ENCODE measurements at regions not wholly inside any gene's neighbourhood (a gene's known extent, or its start where the extent isn't known, plus 50 kb on each side); places are given as distances from the start of the nearest gene placed in this dataset.
"Not testable (repeated sequence)": the region's sequence is repeated elsewhere in the genome, so short reads cannot be mapped to it uniquely, and the experiment has no call there.

DNA sequence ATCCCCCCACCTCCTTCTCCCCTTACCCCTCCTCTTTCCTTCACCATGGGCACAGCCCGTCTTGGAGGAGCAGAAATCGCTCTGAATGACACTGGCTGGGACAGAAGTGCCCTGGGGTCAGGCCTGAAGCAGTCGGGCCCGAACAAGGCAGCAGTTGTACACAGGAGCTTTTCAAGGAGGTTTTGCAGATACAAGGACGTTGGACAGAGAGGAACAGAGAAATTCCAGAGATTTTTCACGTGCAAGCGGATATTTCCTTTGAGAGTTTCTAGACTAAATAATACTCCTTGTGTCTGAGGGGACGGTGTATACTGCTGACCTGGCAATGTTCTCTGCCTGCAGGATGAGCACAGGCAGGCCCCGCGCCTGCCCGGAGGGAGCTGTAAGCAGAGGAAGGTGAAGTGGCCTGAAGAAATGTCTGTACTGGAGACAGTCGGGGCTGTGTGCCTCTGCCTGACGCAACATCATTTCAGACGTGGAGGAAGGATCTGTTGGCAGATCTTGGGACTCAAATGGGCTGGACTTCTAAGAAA, 95.3 kb upstream of the SLC25A33 start:
- H3K9me3 Mint-ChIP-seq = no peaks in the 10 kb centered on the region
- Histone ChIP-seq H3K4me3 (ENCODE audit: low read length) (no peak overlapping the region), H3K9me3 (ENCODE audit: low read length) (no peaks in the 10 kb centered on the region), H3K27ac (ENCODE audit: low read depth, low read length) (no peak overlapping the region), H3K36me3 (ENCODE audit: insufficient read depth, low read length) (no peaks in the 10 kb centered on the region), H3K4me1 (ENCODE audit: insufficient read depth, low read length) (no peaks in the 10 kb centered on the region), H3K27me3 (ENCODE audit: insufficient read depth, low read length, poor library complexity, severe bottlenecking) (no peaks in the 10 kb centered on the region)
- ChIA-PET POLR2A (no interaction called here), CTCF (no interaction called here)
- peaks cover 6 to 15% of the 10 kb centered on the region in 2 donors for H3K27me3 Mint-ChIP-seq
- DNase-seq = no peak
- H3K27ac Mint-ChIP-seq = no peak overlapping the region
- H3K4me1 Mint-ChIP-seq = no peaks in the 10 kb centered on the region
- no peak overlapping the region for H3K4me3 Mint-ChIP-seq
- H3K36me3 Mint-ChIP-seq = no peaks in the 10 kb centered on the region

DNA sequence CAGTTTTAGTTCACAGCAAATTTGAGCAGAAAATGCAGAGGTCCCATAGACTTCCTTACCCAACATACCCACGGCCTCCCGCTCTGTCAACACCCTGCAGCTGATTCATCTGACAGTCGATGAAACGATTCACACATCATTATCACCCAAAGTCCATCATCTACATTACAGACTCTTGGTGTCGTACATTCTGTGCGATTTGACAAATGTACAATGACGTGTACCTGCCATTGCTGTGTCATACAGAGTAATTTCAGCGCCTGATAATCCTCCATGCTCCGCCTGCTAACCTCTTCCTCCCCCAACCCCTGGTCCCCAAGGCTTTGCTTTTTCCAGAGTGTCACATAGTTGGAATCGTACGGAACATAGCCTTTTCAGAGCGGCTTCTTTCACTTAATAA, 94.7 kb upstream of the SLC25A33 start:
- H3K4me1 Mint-ChIP-seq = no peaks in the 10 kb centered on the region
- no peak for DNase-seq
- peaks cover 6 to 15% of the 10 kb centered on the region in 2 donors for H3K27me3 Mint-ChIP-seq
- H3K4me3 Mint-ChIP-seq = no peak overlapping the region
- H3K36me3 Mint-ChIP-seq = no peaks in the 10 kb centered on the region
- peak overlapping the region in 1 of 8 donors; percentile 8 for H3K27ac Mint-ChIP-seq
- ChIA-PET CTCF (no interaction called here), POLR2A (no interaction called here)
- no peaks in the 10 kb centered on the region for H3K9me3 Mint-ChIP-seq
- H3K27me3 ChIP-seq (ENCODE audit: insufficient read depth, low read length, poor library complexity, severe bottlenecking) = no peaks in the 10 kb centered on the region
- H3K27ac ChIP-seq (ENCODE audit: low read depth, low read length) = no peak overlapping the region
- no peaks in the 10 kb centered on the region for H3K36me3 ChIP-seq (ENCODE audit: insufficient read depth, low read length)
- H3K9me3 ChIP-seq (ENCODE audit: low read length) = no peaks in the 10 kb centered on the region
- H3K4me3 ChIP-seq (ENCODE audit: low read length) = no peak overlapping the region
- no peaks in the 10 kb centered on the region for H3K4me1 ChIP-seq (ENCODE audit: insufficient read depth, low read length)

DNA sequence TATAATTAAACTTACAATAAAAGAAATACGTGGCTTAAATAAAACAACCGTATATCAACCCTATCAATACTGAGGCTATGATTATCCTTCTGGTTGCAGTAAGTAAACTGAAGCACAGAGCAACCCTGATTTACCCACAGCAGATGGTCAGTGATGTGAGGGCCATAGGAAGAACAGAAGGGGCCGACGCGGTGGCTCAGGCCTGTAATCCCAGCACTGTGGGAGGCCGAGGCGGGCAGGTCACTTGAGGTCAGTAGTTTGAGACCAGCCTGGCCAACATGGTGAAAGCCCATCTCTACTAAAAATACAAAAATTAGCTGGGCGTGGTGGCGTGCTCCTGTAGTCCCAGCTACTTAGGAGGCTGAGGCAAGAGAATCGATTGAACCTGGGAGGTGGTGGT, 94.2 kb upstream of the SLC25A33 start:
- H3K9me3 Mint-ChIP-seq; H3K27me3 ChIP-seq (ENCODE audit: insufficient read depth, low read length, poor library complexity, severe bottlenecking); H3K27ac ChIP-seq (ENCODE audit: low read depth, low read length); H3K4me3 Mint-ChIP-seq; POLR2A ChIA-PET; H3K36me3 Mint-ChIP-seq; DNase-seq; H3K4me3 ChIP-seq (ENCODE audit: low read length); CTCF ChIA-PET; H3K4me1 ChIP-seq (ENCODE audit: insufficient read depth, low read length); H3K36me3 ChIP-seq (ENCODE audit: insufficient read depth, low read length); H3K27ac Mint-ChIP-seq; H3K4me1 Mint-ChIP-seq; H3K9me3 ChIP-seq (ENCODE audit: low read length): not testable (repeated sequence)
- H3K27me3 Mint-ChIP-seq = peaks cover 10 to 15% of the 10 kb centered on the region in 2 donors

DNA sequence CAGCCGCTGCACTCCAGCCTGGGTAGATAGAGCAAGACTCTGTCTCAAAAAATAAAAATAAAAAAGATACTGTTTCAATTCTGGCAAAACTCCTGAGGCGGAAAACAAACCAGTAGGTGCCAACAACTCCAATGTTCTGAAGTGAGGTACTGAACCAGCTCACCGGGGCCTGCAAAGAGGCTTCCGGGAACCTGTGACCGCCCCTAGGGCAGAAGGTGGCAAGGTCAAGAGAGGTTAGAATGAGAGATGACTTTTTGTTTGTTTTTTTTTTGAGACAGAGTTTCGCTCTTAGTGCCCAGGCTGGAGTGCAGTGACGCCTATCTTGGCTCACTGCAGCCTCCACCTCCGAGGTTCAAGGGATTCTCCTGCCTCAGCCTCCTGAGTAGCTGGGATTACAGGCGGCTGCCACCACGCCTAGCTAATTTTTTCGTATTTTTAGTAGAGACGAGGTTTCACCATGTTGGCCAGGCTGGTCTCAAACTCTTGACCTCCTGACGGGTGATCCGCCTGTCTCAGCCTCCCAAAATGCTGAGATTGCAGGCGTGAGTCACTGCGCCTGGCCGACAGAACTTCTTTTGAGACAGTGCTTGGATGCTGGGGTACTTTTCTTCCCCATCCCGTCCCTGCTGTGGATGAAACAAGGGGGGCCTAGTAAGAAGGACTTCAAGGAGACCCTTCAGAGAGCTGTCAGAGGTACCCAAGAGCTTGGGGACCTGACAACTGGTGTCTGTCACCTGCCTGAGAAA, 91.9 kb upstream of the SLC25A33 start:
- no peak overlapping the region for H3K27ac ChIP-seq (ENCODE audit: low read depth, low read length)
- no peak overlapping the region for H3K4me3 ChIP-seq (ENCODE audit: low read length)
- H3K9me3 ChIP-seq (ENCODE audit: low read length) = no peaks in the 10 kb centered on the region
- H3K27ac Mint-ChIP-seq = no peak overlapping the region
- no peaks in the 10 kb centered on the region for H3K4me1 ChIP-seq (ENCODE audit: insufficient read depth, low read length)
- H3K4me3 Mint-ChIP-seq = no peak overlapping the region
- H3K9me3 Mint-ChIP-seq = no peaks in the 10 kb centered on the region
- H3K27me3 Mint-ChIP-seq = peaks cover 8 to 12% of the 10 kb centered on the region in 2 donors
- no peak for DNase-seq
- H3K36me3 Mint-ChIP-seq = no peaks in the 10 kb centered on the region
- H3K4me1 Mint-ChIP-seq = no peaks in the 10 kb centered on the region
- no peaks in the 10 kb centered on the region for H3K36me3 ChIP-seq (ENCODE audit: insufficient read depth, low read length)
- ChIA-PET POLR2A (no interaction called here), CTCF (no interaction called here)
- H3K27me3 ChIP-seq (ENCODE audit: insufficient read depth, low read length, poor library complexity, severe bottlenecking) = no peaks in the 10 kb centered on the region

DNA sequence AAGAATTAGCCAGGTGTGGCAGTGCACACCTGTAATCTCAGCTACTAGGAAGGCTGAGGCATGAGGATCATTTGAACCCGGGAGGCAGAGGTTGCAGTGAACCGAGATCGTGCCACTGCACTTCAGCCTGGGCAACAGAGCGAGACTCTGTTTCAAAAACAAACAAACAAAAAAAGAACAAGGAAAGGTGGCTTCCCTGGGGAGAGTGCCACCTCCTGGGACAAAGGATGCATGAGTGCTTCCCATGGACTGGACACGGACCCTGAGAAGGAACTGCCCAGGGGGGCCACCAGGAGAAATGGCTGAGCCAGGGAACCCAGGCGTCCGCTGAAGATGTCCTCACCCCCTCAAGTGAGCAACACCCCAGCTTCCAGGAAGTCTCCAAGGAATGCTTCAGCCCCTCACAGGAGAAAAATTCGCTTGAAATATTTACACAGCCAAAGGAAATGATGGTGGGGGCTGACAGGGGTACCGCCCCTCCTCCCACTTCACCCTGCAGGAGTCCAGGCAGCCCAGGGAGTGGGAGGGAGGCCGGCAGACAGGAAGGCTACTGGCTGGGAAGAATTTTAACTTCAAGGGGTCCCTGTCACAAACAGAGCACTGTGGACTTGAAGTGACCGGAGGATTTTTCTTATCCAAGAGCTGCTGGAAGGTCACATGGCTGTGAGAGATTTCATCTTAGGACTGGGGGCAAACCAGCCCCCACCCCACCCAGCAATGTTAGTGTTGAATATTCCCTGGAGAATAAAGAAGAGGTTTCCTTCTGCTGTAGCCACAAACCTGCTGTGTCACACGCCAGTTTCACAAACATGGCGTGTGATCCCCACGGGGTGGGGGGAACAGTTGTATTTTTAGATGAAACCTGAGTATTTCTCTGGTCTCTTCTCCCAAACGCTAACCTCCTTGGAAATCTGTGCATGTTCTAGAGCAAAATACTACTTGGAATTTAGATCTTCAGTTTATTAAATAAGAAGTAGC, 90.8 kb upstream of the SLC25A33 start:
- no peaks in the 10 kb centered on the region for H3K4me1 Mint-ChIP-seq
- no peak for DNase-seq
- H3K36me3 Mint-ChIP-seq = peaks cover 0 to under 1% (median 0%) of the 10 kb centered on the region in 3 donors
- H3K27me3 Mint-ChIP-seq = peaks cover 5 to 12% of the 10 kb centered on the region in 2 donors
- H3K9me3 ChIP-seq (ENCODE audit: low read length) = no peaks in the 10 kb centered on the region
- POLR2A ChIA-PET = no interaction called here
- no peaks in the 10 kb centered on the region for H3K9me3 Mint-ChIP-seq
- no peak overlapping the region for H3K27ac ChIP-seq (ENCODE audit: low read depth, low read length)
- H3K36me3 ChIP-seq (ENCODE audit: insufficient read depth, low read length) = no peaks in the 10 kb centered on the region
- no peak overlapping the region for H3K4me3 ChIP-seq (ENCODE audit: low read length)
- CTCF ChIA-PET = no interaction called here
- H3K4me1 ChIP-seq (ENCODE audit: insufficient read depth, low read length) = no peaks in the 10 kb centered on the region
- H3K4me3 Mint-ChIP-seq = no peak overlapping the region
- no peaks in the 10 kb centered on the region for H3K27me3 ChIP-seq (ENCODE audit: insufficient read depth, low read length, poor library complexity, severe bottlenecking)
- H3K27ac Mint-ChIP-seq = no peak overlapping the region

DNA sequence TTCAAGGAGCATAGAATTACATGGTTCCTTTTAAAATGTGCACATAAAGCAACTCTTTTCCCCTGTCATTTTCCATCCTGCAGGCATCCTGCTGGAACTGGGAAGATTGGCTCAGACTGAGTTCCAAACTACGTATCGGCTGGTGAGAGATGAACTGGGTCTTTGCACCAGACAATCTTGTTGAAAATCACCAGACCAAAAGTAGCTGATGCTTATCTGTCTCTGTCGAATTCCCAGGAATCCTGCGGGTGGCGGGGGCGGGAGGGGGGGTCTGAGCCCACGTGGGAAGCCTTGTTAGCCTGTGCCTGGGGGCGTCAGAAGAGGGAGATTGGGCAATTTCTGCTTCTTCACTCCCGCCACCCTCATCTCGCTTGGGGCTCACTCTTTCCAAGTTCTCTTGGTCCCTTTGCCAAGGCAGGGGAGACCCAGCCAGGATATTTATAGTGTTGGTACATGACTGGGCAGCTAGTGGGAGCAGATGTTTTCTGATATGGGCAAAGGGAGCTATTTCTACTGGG, 90.1 kb upstream of the SLC25A33 start:
- no peak for DNase-seq
- Histone ChIP-seq H3K4me1 (ENCODE audit: insufficient read depth, low read length) (no peaks in the 10 kb centered on the region), H3K9me3 (ENCODE audit: low read length) (no peaks in the 10 kb centered on the region), H3K36me3 (ENCODE audit: insufficient read depth, low read length) (no peaks in the 10 kb centered on the region), H3K27ac (ENCODE audit: low read depth, low read length) (no peak overlapping the region), H3K4me3 (ENCODE audit: low read length) (no peak overlapping the region), H3K27me3 (ENCODE audit: insufficient read depth, low read length, poor library complexity, severe bottlenecking) (no peaks in the 10 kb centered on the region)
- Mint-ChIP-seq H3K27ac (no peak overlapping the region), H3K9me3 (no peaks in the 10 kb centered on the region), H3K4me1 (no peaks in the 10 kb centered on the region), H3K4me3 (no peak overlapping the region), H3K36me3 (peaks cover 0 to 1% (median 0%) of the 10 kb centered on the region in 3 donors), H3K27me3 (peaks cover 9 to 12% of the 10 kb centered on the region in 2 donors)
- ChIA-PET CTCF (no interaction called here), POLR2A (no interaction called here)

DNA sequence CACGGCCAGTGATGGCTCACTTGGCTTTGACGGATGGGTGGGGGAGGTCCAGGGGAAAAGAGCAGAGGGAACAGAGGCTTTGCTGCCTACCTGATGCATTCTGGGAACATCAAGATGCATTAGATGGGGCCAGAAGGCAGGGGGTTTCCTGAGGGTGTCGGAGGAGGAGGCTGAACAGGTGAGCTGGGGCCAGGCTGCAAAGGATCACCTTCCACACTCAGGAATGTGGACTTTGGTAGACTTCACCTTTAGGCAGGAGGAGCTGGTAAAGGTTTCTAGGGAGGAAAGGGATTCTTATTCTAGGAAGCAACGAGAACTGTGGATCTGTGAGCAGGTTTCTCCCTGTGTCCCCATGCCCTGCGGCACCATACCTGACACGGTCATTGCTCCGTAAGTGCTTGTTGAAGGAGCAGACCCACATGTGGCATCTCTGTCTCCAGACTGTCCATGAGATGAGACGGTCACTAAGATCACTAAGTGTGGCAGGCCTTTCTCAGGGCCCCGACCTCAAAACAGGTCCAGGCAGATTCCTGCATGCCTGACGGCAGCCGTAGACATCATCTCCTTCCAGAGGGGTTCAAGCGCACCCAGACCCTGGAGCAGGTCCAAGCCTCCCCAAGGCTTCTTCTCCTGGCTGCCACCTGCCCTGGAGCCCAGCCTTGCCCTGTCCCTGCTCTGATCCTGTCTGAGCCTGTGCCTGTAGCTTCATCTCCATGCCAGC, 89.1 kb upstream of the SLC25A33 start:
- peaks cover 9 to 12% of the 10 kb centered on the region in 2 donors for H3K27me3 Mint-ChIP-seq
- no peak overlapping the region for H3K4me3 ChIP-seq (ENCODE audit: low read length)
- H3K4me1 Mint-ChIP-seq = no peaks in the 10 kb centered on the region
- no peaks in the 10 kb centered on the region for H3K36me3 ChIP-seq (ENCODE audit: insufficient read depth, low read length)
- ChIA-PET POLR2A (no interaction called here), CTCF (interaction anchor here (2.9 kb wide), 1 partner anchor 160 kb away, joined by 11 read pairs; no protein-coding TSS in a partner anchor)
- no peaks in the 10 kb centered on the region for H3K27me3 ChIP-seq (ENCODE audit: insufficient read depth, low read length, poor library complexity, severe bottlenecking)
- H3K4me1 ChIP-seq (ENCODE audit: insufficient read depth, low read length) = no peaks in the 10 kb centered on the region
- H3K9me3 Mint-ChIP-seq = no peaks in the 10 kb centered on the region
- DNase-seq = no peak
- no peak overlapping the region for H3K27ac Mint-ChIP-seq
- H3K4me3 Mint-ChIP-seq = no peak overlapping the region
- H3K27ac ChIP-seq (ENCODE audit: low read depth, low read length) = no peak overlapping the region
- no peaks in the 10 kb centered on the region for H3K9me3 ChIP-seq (ENCODE audit: low read length)
- peaks cover 0 to 1% (median 0%) of the 10 kb centered on the region in 3 donors for H3K36me3 Mint-ChIP-seq
